Loucy (cell line): ENCODE measurements at regions not wholly inside any gene's neighbourhood (a gene's known extent, or its start where the extent isn't known, plus 50 kb on each side); places are given as distances from the start of the nearest gene placed in this dataset.

Source experiments
- H2AFZ ChIP-seq: fragments of 200-600 bp; sonication (generic); 2 replicates; pipeline ENCODE4 v1.6.0; 2016; ENCODE audit warnings: antibody characterized with exemption, mild to moderate bottlenecking, low read length, moderate library complexity
- H3F3A ChIP-seq: fragments of 200-600 bp; 2 replicates; pipeline ENCODE4 v1.6.0; 2016; ENCODE audit warnings: antibody characterized with exemption, low read depth, mild to moderate bottlenecking
- H3K27me3 ChIP-seq: fragments of 200-600 bp; sonication (generic); 2 replicates; pipeline ENCODE4 v1.6.1; 2014; ENCODE audit warnings: low read length, mild to moderate bottlenecking; ENCODE audit not compliant: insufficient read depth, poor library complexity, severe bottlenecking
- H3K36me3 ChIP-seq: fragments of 200-600 bp; sonication (generic); 2 replicates; pipeline ENCODE4 v1.6.1; 2016; ENCODE audit warnings: low read length; ENCODE audit not compliant: insufficient read depth
- H3K4me1 ChIP-seq: fragments of 200-600 bp; sonication (generic); 2 replicates; pipeline ENCODE4 v1.5.1; 2014; ENCODE audit warnings: low read length, mild to moderate bottlenecking; ENCODE audit not compliant: insufficient read depth, poor library complexity, severe bottlenecking
- H3K4me2 ChIP-seq: fragments of 200-600 bp; sonication (generic); 2 replicates; pipeline ENCODE4 v1.6.0; 2014; ENCODE audit warnings: antibody characterized with exemption, low read length, low read depth, mild to moderate bottlenecking; ENCODE audit not compliant: poor library complexity, severe bottlenecking
- H3K4me3 ChIP-seq: fragments of 200-600 bp; sonication (generic); 2 replicates; pipeline ENCODE4 v1.5.1; 2014; ENCODE audit warnings: low read length, mild to moderate bottlenecking, mixed read lengths; ENCODE audit not compliant: poor library complexity, severe bottlenecking
- H3K79me2 ChIP-seq: fragments of 200-600 bp; sonication (generic); 2 replicates; pipeline ENCODE4 v1.6.1; 2014; ENCODE audit warnings: low read length; ENCODE audit not compliant: insufficient read depth
- H3K9ac ChIP-seq: fragments of 200-600 bp; sonication (generic); 2 replicates; pipeline ENCODE4 v1.6.0; 2014; ENCODE audit warnings: mild to moderate bottlenecking, low read depth, low read length, moderate library complexity; ENCODE audit not compliant: poor library complexity, severe bottlenecking
- H3K9me2 ChIP-seq: fragments of 200-600 bp; sonication (generic); replicated peaks from 2 replicates; pipeline ENCODE4 v1.6.1; 2016; ENCODE audit warnings: low read depth, low read length, mixed read lengths
- H3K9me3 ChIP-seq: fragments of 200-600 bp; sonication (generic); 2 replicates; pipeline ENCODE4 v1.6.1; 2014; ENCODE audit warnings: mild to moderate bottlenecking, antibody characterized with exemption, low read length, low read depth; ENCODE audit not compliant: insufficient read depth
- H4K20me1 ChIP-seq: fragments of 200-600 bp; sonication (generic); 2 replicates; pipeline ENCODE4 v1.6.0; 2014; ENCODE audit warnings: antibody characterized with exemption, low read length, mild to moderate bottlenecking; ENCODE audit not compliant: insufficient read depth, poor library complexity, severe bottlenecking
- EZH2phosphoT487 ChIP-seq: fragments of 200-600 bp; IDR thresholded peaks from 2 replicates; pipeline ENCODE4 v1.6.1; 2018; ENCODE audit warnings: antibody characterized with exemption, mild to moderate bottlenecking, moderate library complexity, borderline replicate concordance
- TF ChIP-seq, protein P1 (sequence below): fragments of 200-600 bp; sonication (generic); conservative IDR thresholded peaks from 2 replicates; pipeline ENCODE4 v1.5.1; 2014; ENCODE audit warnings: mild to moderate bottlenecking, antibody characterized with exemption, low read length

DNA sequence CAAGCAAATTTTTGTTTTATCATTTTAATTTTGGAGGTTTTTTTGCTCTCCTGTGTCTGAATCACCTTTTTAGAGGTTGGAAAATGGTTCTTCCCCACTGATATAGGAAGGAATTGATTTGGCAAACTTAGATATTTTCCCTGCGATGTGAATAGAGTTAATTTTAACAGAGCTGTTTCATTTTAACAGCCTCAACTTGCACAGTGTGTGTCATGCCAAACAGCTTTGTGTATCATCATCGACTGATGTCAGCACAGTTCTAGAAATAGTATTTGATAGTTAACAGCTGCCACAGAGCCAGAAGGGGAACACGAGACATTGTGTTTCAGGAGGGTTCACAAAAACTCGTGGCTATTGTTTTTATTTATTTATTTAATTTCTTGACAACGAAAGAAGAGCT, 243.1 kb upstream of the FOXN3 start:
- H3K4me3 ChIP-seq, result no peak overlapping the region
- H2AFZ ChIP-seq, result no peak overlapping the region
- H3K4me2 ChIP-seq, result no peak overlapping the region
- no peak overlapping the region for H3K9ac ChIP-seq
- H3K36me3 ChIP-seq, result no peaks in the 10 kb centered on the region
- peaks cover 4% of the 10 kb centered on the region for H3K4me1 ChIP-seq
- no peaks in the 10 kb centered on the region for H3K79me2 ChIP-seq
- no peaks in the 10 kb centered on the region for H3K9me2 ChIP-seq
- no peaks in the 10 kb centered on the region for H4K20me1 ChIP-seq
- no peak for TF ChIP-seq EZH2phosphoT487
- TF ChIP-seq, protein P1, sequence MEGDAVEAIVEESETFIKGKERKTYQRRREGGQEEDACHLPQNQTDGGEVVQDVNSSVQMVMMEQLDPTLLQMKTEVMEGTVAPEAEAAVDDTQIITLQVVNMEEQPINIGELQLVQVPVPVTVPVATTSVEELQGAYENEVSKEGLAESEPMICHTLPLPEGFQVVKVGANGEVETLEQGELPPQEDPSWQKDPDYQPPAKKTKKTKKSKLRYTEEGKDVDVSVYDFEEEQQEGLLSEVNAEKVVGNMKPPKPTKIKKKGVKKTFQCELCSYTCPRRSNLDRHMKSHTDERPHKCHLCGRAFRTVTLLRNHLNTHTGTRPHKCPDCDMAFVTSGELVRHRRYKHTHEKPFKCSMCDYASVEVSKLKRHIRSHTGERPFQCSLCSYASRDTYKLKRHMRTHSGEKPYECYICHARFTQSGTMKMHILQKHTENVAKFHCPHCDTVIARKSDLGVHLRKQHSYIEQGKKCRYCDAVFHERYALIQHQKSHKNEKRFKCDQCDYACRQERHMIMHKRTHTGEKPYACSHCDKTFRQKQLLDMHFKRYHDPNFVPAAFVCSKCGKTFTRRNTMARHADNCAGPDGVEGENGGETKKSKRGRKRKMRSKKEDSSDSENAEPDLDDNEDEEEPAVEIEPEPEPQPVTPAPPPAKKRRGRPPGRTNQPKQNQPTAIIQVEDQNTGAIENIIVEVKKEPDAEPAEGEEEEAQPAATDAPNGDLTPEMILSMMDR, result no peak
- no peaks in the 10 kb centered on the region for H3K27me3 ChIP-seq
- no peaks in the 10 kb centered on the region for H3K9me3 ChIP-seq
- no peaks in the 10 kb centered on the region for H3F3A ChIP-seq

DNA sequence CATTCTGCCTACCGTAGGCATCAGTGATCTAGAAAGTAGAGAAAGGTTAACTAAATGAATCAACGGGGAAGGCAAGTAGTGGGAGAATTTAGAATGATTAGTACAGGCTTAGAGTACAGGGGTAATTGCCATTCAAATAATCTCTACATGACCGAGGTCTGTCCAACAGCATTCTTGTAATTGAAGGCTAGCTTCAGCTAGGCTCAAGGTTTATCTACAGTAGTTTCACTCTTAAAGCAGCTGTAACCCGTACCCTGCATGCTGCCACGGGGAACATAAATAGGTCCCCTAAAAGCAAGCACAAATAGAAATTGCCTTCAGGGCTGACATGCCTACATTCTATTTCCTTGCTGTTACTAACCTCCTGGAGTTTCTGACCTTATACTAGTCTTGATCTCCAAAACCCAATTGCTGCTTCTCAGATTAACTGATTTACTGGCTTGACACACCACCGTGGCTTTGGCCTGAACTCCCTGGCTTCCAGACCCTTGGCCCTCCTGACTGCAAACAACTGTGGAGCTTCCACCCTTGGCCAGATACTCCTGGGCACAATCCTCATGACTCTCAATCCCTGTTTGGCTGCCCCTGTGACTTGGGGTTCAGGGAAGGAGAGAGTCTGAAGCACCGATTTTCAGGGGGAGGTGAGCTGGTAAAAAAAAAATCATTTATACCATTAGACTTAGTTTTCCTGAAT, 242.1 kb upstream of the FOXN3 start:
- Histone ChIP-seq H3K27me3 (no peaks in the 10 kb centered on the region), H3K79me2 (no peaks in the 10 kb centered on the region), H3K4me2 (no peak overlapping the region), H3K9me3 (no peaks in the 10 kb centered on the region), H3F3A (no peaks in the 10 kb centered on the region), H3K9ac (no peak overlapping the region), H3K4me3 (no peak overlapping the region), H3K9me2 (no peaks in the 10 kb centered on the region), H3K36me3 (no peaks in the 10 kb centered on the region), H2AFZ (no peak overlapping the region), H4K20me1 (no peaks in the 10 kb centered on the region), H3K4me1 (peaks cover 4% of the 10 kb centered on the region)
- TF ChIP-seq EZH2phosphoT487, result no peak
- TF ChIP-seq, protein P1, result no peak

DNA sequence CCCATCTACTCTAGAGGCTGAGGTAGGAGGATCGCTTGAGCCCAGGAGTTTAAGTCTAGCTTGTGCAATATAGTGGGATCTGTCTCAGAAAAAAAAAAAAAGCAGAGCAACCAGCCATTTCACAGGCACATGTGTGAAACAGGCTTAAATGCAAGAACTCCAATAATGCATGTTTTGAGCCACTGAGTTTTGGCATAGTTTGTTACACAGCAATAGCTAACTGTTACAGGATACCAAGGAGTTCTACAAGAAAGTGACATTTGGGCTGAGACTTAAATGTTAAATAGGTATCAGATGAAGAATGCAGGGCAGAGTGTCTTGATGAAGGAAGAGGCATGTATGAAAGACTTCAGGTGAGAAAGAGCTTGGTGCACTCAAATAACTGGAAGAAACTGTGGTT, 240.0 kb upstream of the FOXN3 start:
- H3K9me3 ChIP-seq, result no peaks in the 10 kb centered on the region
- no peak overlapping the region for H3K9ac ChIP-seq
- H3K79me2 ChIP-seq, result no peaks in the 10 kb centered on the region
- H4K20me1 ChIP-seq, result no peaks in the 10 kb centered on the region
- peaks cover 4% of the 10 kb centered on the region for H3K4me1 ChIP-seq
- no peak overlapping the region for H3K4me2 ChIP-seq
- no peaks in the 10 kb centered on the region for H3F3A ChIP-seq
- no peak overlapping the region for H2AFZ ChIP-seq
- no peaks in the 10 kb centered on the region for H3K27me3 ChIP-seq
- no peaks in the 10 kb centered on the region for H3K36me3 ChIP-seq
- H3K9me2 ChIP-seq, result no peaks in the 10 kb centered on the region
- H3K4me3 ChIP-seq, result no peak overlapping the region
- TF ChIP-seq, protein P1, result no peak
- TF ChIP-seq EZH2phosphoT487, result no peak
